ENCODE measurements at regions not wholly inside any gene's neighbourhood (a gene's known extent, or its start where the extent isn't known, plus 50 kb on each side); places are given as distances from the start of the nearest gene placed in this dataset.

DNA sequence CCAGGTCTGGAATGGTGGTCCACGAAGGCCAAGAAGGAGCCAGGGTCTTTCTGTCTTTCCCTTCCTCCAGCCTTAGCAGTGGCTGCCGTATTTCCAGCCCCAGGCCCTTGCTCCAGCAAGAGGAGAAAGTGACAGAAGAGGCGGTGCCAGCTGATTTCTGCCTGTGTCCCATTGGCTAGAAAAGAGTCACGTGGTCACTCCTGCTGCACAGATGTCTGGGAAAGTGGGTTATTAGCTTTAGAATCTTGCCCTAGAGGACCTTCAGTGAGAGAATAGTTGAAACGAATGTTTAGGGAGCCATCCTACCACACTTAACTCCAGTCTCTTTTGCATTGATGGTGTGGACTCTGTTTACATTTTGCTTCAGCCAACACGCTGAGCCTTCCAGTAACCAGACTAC is 99.3 kb upstream of the BCOR start:
- BruUV-seq (replicated peaks), result no TSS peak
- no peak overlapping the region for H3K27ac ChIP-seq (ENCODE audit: insufficient read depth, low read depth, low read length)
- ChIA-PET CTCF (no interaction called here), POLR2A (no interaction called here)
- no peak overlapping the region for H3K4me2 ChIP-seq (ENCODE audit: insufficient read depth, low read length)
- H3K36me3 ChIP-seq (ENCODE audit: control insufficient read depth in 2 of 2, extremely low read depth in 1 of 2, insufficient read depth in 2 of 2, low read length in 2 of 2), result no peaks in the 10 kb centered on the region
- no peaks in the 10 kb centered on the region for H3K9me3 ChIP-seq (replicated peaks; ENCODE audit: control insufficient read depth, insufficient read depth, low read length)
- FAIRE-seq (no peak), DNase-seq (ENCODE audit: low read depth, low spot score) (no peak)
- intact Hi-C loops (cut with micrococcal nuclease) (no loop called here), dilution Hi-C loops (cut with MboI; ENCODE audit: extremely low pct_ligation_motif_present, low sequenced_read_pairs) (no loop called here)
- no peaks in the 10 kb centered on the region for H3K9me1 ChIP-seq (replicated peaks; ENCODE audit: control insufficient read depth, extremely low read depth, insufficient read depth, low read length)
- H3K79me2 ChIP-seq (ENCODE audit: control insufficient read depth, insufficient read depth, low read length), result no peaks in the 10 kb centered on the region
- no peak overlapping the region for H3K9ac ChIP-seq (replicated peaks; ENCODE audit: extremely low read depth, insufficient read depth, low read length)
- TF ChIP-seq POLR2AphosphoS5 (IDR thresholded peaks at IDR 0.05; ENCODE audit: insufficient read depth, low read depth, low read length) (no peak), FOS (IDR thresholded peaks at IDR 0.05; ENCODE audit: borderline replicate concordance, insufficient read depth, low read length) (no peak), EZH2 (IDR thresholded peaks at IDR 0.05; ENCODE audit: borderline replicate concordance, low read depth, low read length, severe bottlenecking) (no peak)
- TF ChIP-seq, protein P1, sequence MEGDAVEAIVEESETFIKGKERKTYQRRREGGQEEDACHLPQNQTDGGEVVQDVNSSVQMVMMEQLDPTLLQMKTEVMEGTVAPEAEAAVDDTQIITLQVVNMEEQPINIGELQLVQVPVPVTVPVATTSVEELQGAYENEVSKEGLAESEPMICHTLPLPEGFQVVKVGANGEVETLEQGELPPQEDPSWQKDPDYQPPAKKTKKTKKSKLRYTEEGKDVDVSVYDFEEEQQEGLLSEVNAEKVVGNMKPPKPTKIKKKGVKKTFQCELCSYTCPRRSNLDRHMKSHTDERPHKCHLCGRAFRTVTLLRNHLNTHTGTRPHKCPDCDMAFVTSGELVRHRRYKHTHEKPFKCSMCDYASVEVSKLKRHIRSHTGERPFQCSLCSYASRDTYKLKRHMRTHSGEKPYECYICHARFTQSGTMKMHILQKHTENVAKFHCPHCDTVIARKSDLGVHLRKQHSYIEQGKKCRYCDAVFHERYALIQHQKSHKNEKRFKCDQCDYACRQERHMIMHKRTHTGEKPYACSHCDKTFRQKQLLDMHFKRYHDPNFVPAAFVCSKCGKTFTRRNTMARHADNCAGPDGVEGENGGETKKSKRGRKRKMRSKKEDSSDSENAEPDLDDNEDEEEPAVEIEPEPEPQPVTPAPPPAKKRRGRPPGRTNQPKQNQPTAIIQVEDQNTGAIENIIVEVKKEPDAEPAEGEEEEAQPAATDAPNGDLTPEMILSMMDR (IDR thresholded peaks at IDR 0.05; ENCODE audit: extremely low read depth in 1 of 2, insufficient read depth in 1 of 2, low read depth in 1 of 2, low read length in 2 of 2), result no peak
- H2AFZ ChIP-seq (ENCODE audit: low read depth, low read length), result no peak overlapping the region
- H3K4me1 ChIP-seq (ENCODE audit: control insufficient read depth, extremely low read depth, insufficient read depth, low read length), result no peaks in the 10 kb centered on the region
- H4K20me1 ChIP-seq (replicated peaks; ENCODE audit: control insufficient read depth, extremely low read depth, insufficient read depth, low read length), result no peaks in the 10 kb centered on the region
- H3K4me3 ChIP-seq (replicated peaks in 1 of 3; ENCODE audit: insufficient read depth in 1 of 3, low read depth in 1 of 3, low read length in 3 of 3), result no peak overlapping the region
- no peaks in the 10 kb centered on the region for H3K27me3 ChIP-seq (ENCODE audit: control insufficient read depth in 2 of 2, insufficient read depth in 2 of 2, low read length in 2 of 2)

DNA sequence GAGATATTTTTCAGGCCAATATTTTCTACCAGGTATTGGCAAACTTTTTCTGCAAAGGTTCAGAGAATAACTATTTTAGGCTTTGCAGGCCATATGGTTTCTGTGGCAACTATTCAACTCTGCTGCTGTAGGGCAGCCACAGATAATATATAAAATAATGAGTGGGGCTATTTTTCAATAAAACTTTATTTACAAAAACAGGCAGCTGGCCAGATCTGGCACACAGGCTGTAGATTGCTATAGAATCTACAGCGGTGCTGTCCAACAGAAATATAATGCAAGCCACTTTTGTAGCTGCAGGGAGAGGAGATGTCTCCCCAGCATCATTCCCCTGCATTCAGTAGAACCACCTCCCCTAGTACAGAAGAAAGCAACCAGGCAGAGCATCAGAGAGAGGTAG is 97.6 kb upstream of the BCOR start:
- dilution Hi-C loops (cut with MboI; ENCODE audit: extremely low pct_ligation_motif_present, low sequenced_read_pairs), result no loop called here

More for the DNA sequence above, 97.6 kb upstream of the BCOR start:
- H4K20me1 ChIP-seq (replicated peaks; ENCODE audit: control insufficient read depth, extremely low read depth, insufficient read depth, low read length), result no peaks in the 10 kb centered on the region
- H3K27me3 ChIP-seq (ENCODE audit: control insufficient read depth in 2 of 2, insufficient read depth in 2 of 2, low read length in 2 of 2), result no peaks in the 10 kb centered on the region
- TF ChIP-seq EZH2 (IDR thresholded peaks at IDR 0.05; ENCODE audit: borderline replicate concordance, low read depth, low read length, severe bottlenecking) (no peak), POLR2AphosphoS5 (IDR thresholded peaks at IDR 0.05; ENCODE audit: insufficient read depth, low read depth, low read length) (no peak), POLR2A (IDR thresholded peaks at IDR 0.05; ENCODE audit: low read depth, low read length) (no peak)
- TF ChIP-seq, protein P1 (IDR thresholded peaks at IDR 0.05; ENCODE audit: extremely low read depth in 1 of 2, insufficient read depth in 1 of 2, low read depth in 1 of 2, low read length in 2 of 2), result no peak
- H3K36me3 ChIP-seq (ENCODE audit: control insufficient read depth in 2 of 2, extremely low read depth in 1 of 2, insufficient read depth in 2 of 2, low read length in 2 of 2), result no peaks in the 10 kb centered on the region
- no peaks in the 10 kb centered on the region for H3K4me1 ChIP-seq (ENCODE audit: control insufficient read depth, extremely low read depth, insufficient read depth, low read length)
- POLR2A ChIA-PET, result no interaction called here
- H3K9me1 ChIP-seq (replicated peaks; ENCODE audit: control insufficient read depth, extremely low read depth, insufficient read depth, low read length), result no peaks in the 10 kb centered on the region
- no peaks in the 10 kb centered on the region for H3K9me3 ChIP-seq (replicated peaks; ENCODE audit: control insufficient read depth, insufficient read depth, low read length)
- H3K27ac ChIP-seq (ENCODE audit: insufficient read depth, low read depth, low read length), result no peak overlapping the region
- H3K9ac ChIP-seq (replicated peaks; ENCODE audit: extremely low read depth, insufficient read depth, low read length), result no peak overlapping the region
- CTCF ChIA-PET, result no interaction called here
- FAIRE-seq (no peak), DNase-seq (ENCODE audit: low read depth, low spot score) (no peak)
- no peak overlapping the region for H3K4me2 ChIP-seq (ENCODE audit: insufficient read depth, low read length)
- H3K4me3 ChIP-seq (replicated peaks in 1 of 3; ENCODE audit: insufficient read depth in 1 of 3, low read depth in 1 of 3, low read length in 3 of 3), result no peak overlapping the region
- H2AFZ ChIP-seq (ENCODE audit: low read depth, low read length), result no peak overlapping the region
- no peaks in the 10 kb centered on the region for H3K79me2 ChIP-seq (ENCODE audit: control insufficient read depth, insufficient read depth, low read length)
- no TSS peak for BruUV-seq (replicated peaks)
- intact Hi-C loops (cut with micrococcal nuclease), result no loop called here

All from endothelial cell of umbilical vein (primary cell).